Gastrocnemius medialis (tissue), 4 donors: ENCODE measurements at regions not wholly inside any gene's neighbourhood (a gene's known extent, or its start where the extent isn't known, plus 50 kb on each side); places are given as distances from the start of the nearest gene placed in this dataset.

Experiments used
- CTCF ChIP-seq, 5 experiments: fragments of 450-650 bp in 3 of 5; fragments of 200-600 bp in 2 of 5; sonication (generic) in 2 of 5; IDR thresholded peaks in 4 of 5; conservative IDR thresholded peaks in 1 of 5; 1 replicate in 4 of 5; 2 replicates in 1 of 5; pipeline ENCODE4 v1.5.1; 2016 to 2019; ENCODE audit warnings: antibody characterized with exemption in 5 of 5, mild to moderate bottlenecking in 3 of 5, moderate library complexity in 3 of 5
- POLR2A ChIP-seq, 2 donors: fragments of 450-650 bp; IDR thresholded peaks; one replicate each; pipeline ENCODE4 v1.6.1; 2017; ENCODE audit warnings: antibody characterized with exemption in 2 of 2, mild to moderate bottlenecking in 2 of 2, moderate library complexity in 2 of 2

GRCh38 chr6:3538536-3538935, 81.7 kb upstream of the SLC22A23 start:
- TF ChIP-seq POLR2A (IDR thresholded peaks at IDR 0.05) (no peak), CTCF (IDR thresholded peaks at IDR 0.05 in 4 of 5, conservative IDR thresholded peaks at IDR 0.05 in 1 of 5) (no peak)
